Endothelial cell of umbilical vein (primary cell): ENCODE measurements at regions not wholly inside any gene's neighbourhood (a gene's known extent, or its start where the extent isn't known, plus 50 kb on each side); places are given as distances from the start of the nearest gene placed in this dataset.

Experiments used
- BruUV-seq: library from RNA; stranded (reverse); fragments of 400-500 nt; replicated peaks from 2 replicates; lab custom pipeline; 2021; lab: Mats Ljungman, UMichigan
- CTCF ChIA-PET: fragments of 300-600, 350-600 bp; sonication (Branson Sonifier 250); formaldehyde crosslinking; loops from one replicate; lab custom pipeline; 2021; ENCODE audit warnings: antibody characterized with exemption, inconsistent platforms; lab: Charles Lee
- POLR2A ChIA-PET: fragments of 300-600, 350-600 bp; sonication (Branson Sonifier 250); formaldehyde crosslinking; loops from one replicate; lab custom pipeline; 2021; ENCODE audit warnings: antibody characterized with exemption, inconsistent platforms; lab: Charles Lee
- DNase-seq: peaks from one replicate; pipeline ENCODE4 v3.0.0-alpha.2; 2011; ENCODE audit warnings: low read depth, low spot score
- FAIRE-seq: peaks from 2 replicates; lab custom pipeline; 2011; peaks lifted over from hg19 to GRCh38; lab: Jason Lieb, UNC
- H2AFZ ChIP-seq: 2 replicates; pipeline ENCODE4 v1.6.0; 2012; ENCODE audit warnings: low read depth, low read length, control low read depth, inconsistent platforms
- H3K27ac ChIP-seq: 2 replicates; pipeline ENCODE4 v1.5.1; 2011; ENCODE audit warnings: low read depth, mild to moderate bottlenecking, control low read depth, low read length, moderate library complexity; ENCODE audit not compliant: insufficient read depth
- H3K27me3 ChIP-seq, 2 experiments: 2 replicates each; pipeline versions ENCODE4 v1.6.0 to v1.6.1; 2011; ENCODE audit warnings: low read length in 2 of 2, mixed read lengths in 1 of 2; ENCODE audit not compliant: control insufficient read depth in 2 of 2, insufficient read depth in 2 of 2
- H3K36me3 ChIP-seq, 2 experiments: 2 replicates in 1 of 2; 3 replicates in 1 of 2; pipeline ENCODE4 v1.5.1; 2011; ENCODE audit warnings: low read length in 2 of 2, mild to moderate bottlenecking in 1 of 2, moderate library complexity in 1 of 2; ENCODE audit not compliant: control insufficient read depth in 2 of 2, insufficient read depth in 2 of 2; ENCODE audit errors: extremely low read depth in 1 of 2
- H3K4me1 ChIP-seq: 3 replicates; pipeline ENCODE4 v1.5.1; 2011; ENCODE audit warnings: mild to moderate bottlenecking, low read length; ENCODE audit not compliant: control insufficient read depth, insufficient read depth; ENCODE audit errors: extremely low read depth
- H3K4me2 ChIP-seq: 2 replicates; pipeline ENCODE4 v1.6.1; 2011; ENCODE audit warnings: low read length, control low read depth, mixed read lengths; ENCODE audit not compliant: insufficient read depth
- H3K4me3 ChIP-seq, 3 experiments: fragments of 200-600 bp in 1 of 3; sonication (generic), shearing (Covaris generic) in 1 of 3; replicated peaks in 1 of 3; 2 replicates each; pipeline ENCODE4 v1.5.1; 2011 to 2016; ENCODE audit warnings: control low read depth in 3 of 3, low read length in 3 of 3, mild to moderate bottlenecking in 2 of 3, inconsistent platforms in 1 of 3, low read depth in 1 of 3, moderate library complexity in 1 of 3; ENCODE audit not compliant: insufficient read depth in 1 of 3
- H3K79me2 ChIP-seq: 2 replicates; pipeline ENCODE4 v1.6.0; 2012; ENCODE audit warnings: low read length, inconsistent platforms; ENCODE audit not compliant: control insufficient read depth, insufficient read depth
- H3K9ac ChIP-seq: replicated peaks from 2 replicates; pipeline ENCODE3; 2011; ENCODE audit warnings: low read length, control low read depth; ENCODE audit not compliant: insufficient read depth; ENCODE audit errors: extremely low read depth
- H3K9me1 ChIP-seq: replicated peaks from 3 replicates; pipeline ENCODE4 v1.6.0; 2011; ENCODE audit warnings: mild to moderate bottlenecking, low read length; ENCODE audit not compliant: control insufficient read depth, insufficient read depth; ENCODE audit errors: extremely low read depth
- H3K9me3 ChIP-seq: replicated peaks from 2 replicates; pipeline ENCODE4 v1.5.1; 2012; ENCODE audit warnings: low read length, inconsistent platforms; ENCODE audit not compliant: control insufficient read depth, insufficient read depth
- H4K20me1 ChIP-seq: replicated peaks from 2 replicates; pipeline ENCODE3; 2011; ENCODE audit warnings: mild to moderate bottlenecking, low read length; ENCODE audit not compliant: control insufficient read depth, insufficient read depth; ENCODE audit errors: extremely low read depth
- EZH2 ChIP-seq: IDR thresholded peaks from 2 replicates; pipeline ENCODE4 v1.6.1; 2012; ENCODE audit warnings: borderline replicate concordance, low read depth, mild to moderate bottlenecking, moderate library complexity, low read length, inconsistent platforms; ENCODE audit not compliant: severe bottlenecking
- FOS ChIP-seq: IDR thresholded peaks from 2 replicates; pipeline ENCODE4 v1.6.1; 2011; ENCODE audit warnings: mild to moderate bottlenecking, low read length, moderate library complexity, borderline replicate concordance; ENCODE audit not compliant: insufficient read depth
- GATA2 ChIP-seq: IDR thresholded peaks from 2 replicates; pipeline ENCODE4 v1.7.0; 2011; ENCODE audit warnings: low read depth, mild to moderate bottlenecking, moderate library complexity, mixed read lengths, low read length; ENCODE audit not compliant: insufficient read length, insufficient read depth
- JUN ChIP-seq: IDR thresholded peaks from 2 replicates; pipeline ENCODE4 v1.6.1; 2011; ENCODE audit warnings: borderline replicate concordance, low read depth; ENCODE audit not compliant: insufficient read length, insufficient read depth
- MAX ChIP-seq: IDR thresholded peaks from 2 replicates; pipeline ENCODE4 v1.6.1; 2011; ENCODE audit not compliant: insufficient read depth, insufficient read length
- MYC ChIP-seq: IDR thresholded peaks from one replicate; pipeline ENCODE4 v1.6.1; 2011; ENCODE audit warnings: mild to moderate bottlenecking, low read depth, low read length
- POLR2A ChIP-seq: IDR thresholded peaks from 2 replicates; pipeline ENCODE4 v1.6.1; 2012; ENCODE audit warnings: low read depth, mild to moderate bottlenecking, control low read depth, low read length
- POLR2AphosphoS5 ChIP-seq: IDR thresholded peaks from 2 replicates; pipeline ENCODE4 v1.6.1; 2012; ENCODE audit warnings: low read depth, mild to moderate bottlenecking, control low read depth, low read length, moderate library complexity; ENCODE audit not compliant: insufficient read depth
- dilution Hi-C: fragments of 300-500 bp; cut with MboI; formaldehyde crosslinking; loops from one replicate; pipeline ENCODE4 v1.15.0; 2019; ENCODE audit warnings: low sequenced_read_pairs; ENCODE audit not compliant: extremely low pct_ligation_motif_present
- intact Hi-C: fragments of 100-400 bp; cut with micrococcal nuclease; formaldehyde crosslinking; loops from one replicate; pipeline ENCODE4 v1.10.0; 2022
- TF ChIP-seq, protein P1 (sequence below), 2 donors: IDR thresholded peaks; 1 replicate in 1 of 2; 2 replicates in 1 of 2; pipeline ENCODE4 v1.5.1; 2011; ENCODE audit warnings: low read length in 2 of 2, mild to moderate bottlenecking in 2 of 2, moderate library complexity in 2 of 2, control low read depth in 1 of 2, inconsistent platforms in 1 of 2, low read depth in 1 of 2; ENCODE audit not compliant: insufficient read depth in 1 of 2; ENCODE audit errors: extremely low read depth in 1 of 2

DNA sequence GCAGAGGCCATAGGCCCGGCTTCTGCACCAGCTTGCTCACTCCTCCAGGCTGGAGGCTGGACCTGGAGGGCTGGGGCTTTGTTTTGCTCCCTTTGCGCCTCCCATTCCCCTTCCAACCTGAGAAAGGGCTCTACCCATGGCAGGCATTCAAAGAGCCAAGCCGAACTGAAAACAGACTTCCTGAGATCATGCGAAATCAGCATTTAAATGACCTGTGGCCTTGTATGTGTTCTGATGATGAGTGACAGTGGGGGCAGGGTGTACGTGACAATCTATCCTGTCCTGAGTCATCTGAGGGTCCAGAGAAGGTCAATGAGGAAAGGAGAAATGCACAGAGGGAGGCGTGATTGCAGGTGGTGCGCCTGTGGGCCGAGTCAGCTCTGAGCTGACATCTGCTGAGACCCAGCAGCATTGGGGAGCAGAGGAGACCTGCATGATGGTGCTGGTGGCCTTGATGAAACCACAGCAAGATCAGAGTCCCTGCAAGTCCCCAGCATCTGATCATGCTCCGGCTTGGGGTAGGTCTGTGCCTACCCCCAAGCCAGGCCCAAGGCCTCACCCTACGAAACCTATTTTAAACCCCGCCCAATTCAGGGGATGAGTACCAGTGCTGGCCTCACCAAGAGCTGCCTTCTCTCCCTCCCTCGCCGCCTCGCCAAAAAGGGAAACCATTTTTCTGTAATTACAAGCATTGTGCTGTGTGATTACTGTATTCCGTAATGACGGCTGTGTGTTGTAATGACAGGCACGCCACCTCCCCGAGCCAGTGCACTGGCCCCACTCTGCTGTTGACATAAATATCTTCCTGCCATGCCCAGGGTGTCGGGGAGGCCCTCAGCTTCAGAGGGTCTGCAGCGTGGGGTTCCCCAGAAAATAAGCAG lies 95.2 kb upstream of the ANO1 start:
- intact Hi-C loops: no loop called here
- Histone ChIP-seq H3K27me3 (peaks cover 41 to 46% of the 10 kb centered on the region in 2 experiments), H2AFZ (no peak overlapping the region), H4K20me1 (no peaks in the 10 kb centered on the region), H3K9ac (no peak overlapping the region), H3K4me3 (no peak overlapping the region), H3K9me3 (no peaks in the 10 kb centered on the region), H3K4me1 (peaks cover 15% of the 10 kb centered on the region), H3K27ac (no peak overlapping the region), H3K79me2 (no peaks in the 10 kb centered on the region), H3K36me3 (no peaks in the 10 kb centered on the region), H3K4me2 (no peak overlapping the region), H3K9me1 (no peaks in the 10 kb centered on the region)
- TF ChIP-seq MYC (no peak), MAX (no peak), GATA2 (no peak), EZH2 (no peak), FOS (no peak), POLR2A (no peak), JUN (no peak), POLR2AphosphoS5 (no peak)
- TF ChIP-seq, protein P1, sequence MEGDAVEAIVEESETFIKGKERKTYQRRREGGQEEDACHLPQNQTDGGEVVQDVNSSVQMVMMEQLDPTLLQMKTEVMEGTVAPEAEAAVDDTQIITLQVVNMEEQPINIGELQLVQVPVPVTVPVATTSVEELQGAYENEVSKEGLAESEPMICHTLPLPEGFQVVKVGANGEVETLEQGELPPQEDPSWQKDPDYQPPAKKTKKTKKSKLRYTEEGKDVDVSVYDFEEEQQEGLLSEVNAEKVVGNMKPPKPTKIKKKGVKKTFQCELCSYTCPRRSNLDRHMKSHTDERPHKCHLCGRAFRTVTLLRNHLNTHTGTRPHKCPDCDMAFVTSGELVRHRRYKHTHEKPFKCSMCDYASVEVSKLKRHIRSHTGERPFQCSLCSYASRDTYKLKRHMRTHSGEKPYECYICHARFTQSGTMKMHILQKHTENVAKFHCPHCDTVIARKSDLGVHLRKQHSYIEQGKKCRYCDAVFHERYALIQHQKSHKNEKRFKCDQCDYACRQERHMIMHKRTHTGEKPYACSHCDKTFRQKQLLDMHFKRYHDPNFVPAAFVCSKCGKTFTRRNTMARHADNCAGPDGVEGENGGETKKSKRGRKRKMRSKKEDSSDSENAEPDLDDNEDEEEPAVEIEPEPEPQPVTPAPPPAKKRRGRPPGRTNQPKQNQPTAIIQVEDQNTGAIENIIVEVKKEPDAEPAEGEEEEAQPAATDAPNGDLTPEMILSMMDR (IDR thresholded peaks at IDR 0.05; ENCODE audit: extremely low read depth in 1 of 2, insufficient read depth in 1 of 2, low read depth in 1 of 2, low read length in 2 of 2): no peak
- POLR2A ChIA-PET: no interaction called here
- dilution Hi-C loops: no loop called here
- no peak for DNase-seq
- no peak for FAIRE-seq
- BruUV-seq: no TSS peak
- CTCF ChIA-PET: interaction anchor here (0.8 to 1.2 kb wide), 2 partner anchors 9 to 100 kb away, joined by 4 read pairs; no protein-coding TSS in a partner anchor
